HG03045 (cell line): ENCODE measurements at regions not wholly inside any gene's neighbourhood (a gene's known extent, or its start where the extent isn't known, plus 50 kb on each side); places are given as distances from the start of the nearest gene placed in this dataset.

ENCODE experiments used
- ATAC-seq: cut with Tn5 transposase; IDR thresholded peaks from one replicate; pipeline ENCODE4 v1.9.1; 2021; ENCODE audit warnings: mild to moderate bottlenecking, moderate library complexity; ENCODE audit not compliant: unreplicated experiment

DNA sequence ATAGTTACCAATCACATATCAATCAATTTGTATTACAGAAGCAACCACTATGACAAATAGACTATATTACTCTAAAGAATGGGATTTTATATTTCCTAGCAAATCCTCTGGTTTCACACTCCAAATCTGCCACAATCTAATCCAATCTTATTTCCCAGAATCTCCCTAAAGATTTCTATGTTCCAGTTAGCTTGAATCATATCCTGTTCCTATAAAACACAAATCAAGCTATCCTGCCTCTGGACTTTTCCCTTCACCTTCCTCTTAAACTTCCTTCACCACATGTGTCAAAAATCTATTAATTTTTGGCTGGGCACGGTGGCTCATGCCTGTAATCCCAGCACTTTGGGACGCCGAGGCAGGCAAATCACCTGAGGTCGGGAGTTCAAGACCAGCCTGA is 50.0 kb downstream of the PIK3C2A start:
- no peak for ATAC-seq

DNA sequence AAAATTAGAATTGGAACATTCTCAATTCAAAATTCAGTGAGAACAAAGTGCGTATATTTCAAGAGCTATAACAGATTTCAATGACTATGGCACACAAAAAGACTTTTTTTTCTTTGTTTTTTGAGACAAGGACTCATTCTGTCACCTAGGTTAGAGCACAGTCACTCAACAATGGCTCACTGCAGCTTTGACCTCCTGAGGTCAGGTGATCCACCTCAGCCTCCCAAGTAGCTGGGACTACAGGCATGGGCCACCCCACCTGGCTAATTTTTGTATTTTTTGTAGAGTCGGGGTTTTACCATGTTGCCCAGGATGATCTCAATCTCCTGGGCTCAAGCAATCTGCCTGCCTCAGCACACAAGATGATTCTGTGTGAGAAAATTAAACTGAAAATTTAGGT is 51.5 kb downstream of the PIK3C2A start:
- no peak for ATAC-seq

DNA sequence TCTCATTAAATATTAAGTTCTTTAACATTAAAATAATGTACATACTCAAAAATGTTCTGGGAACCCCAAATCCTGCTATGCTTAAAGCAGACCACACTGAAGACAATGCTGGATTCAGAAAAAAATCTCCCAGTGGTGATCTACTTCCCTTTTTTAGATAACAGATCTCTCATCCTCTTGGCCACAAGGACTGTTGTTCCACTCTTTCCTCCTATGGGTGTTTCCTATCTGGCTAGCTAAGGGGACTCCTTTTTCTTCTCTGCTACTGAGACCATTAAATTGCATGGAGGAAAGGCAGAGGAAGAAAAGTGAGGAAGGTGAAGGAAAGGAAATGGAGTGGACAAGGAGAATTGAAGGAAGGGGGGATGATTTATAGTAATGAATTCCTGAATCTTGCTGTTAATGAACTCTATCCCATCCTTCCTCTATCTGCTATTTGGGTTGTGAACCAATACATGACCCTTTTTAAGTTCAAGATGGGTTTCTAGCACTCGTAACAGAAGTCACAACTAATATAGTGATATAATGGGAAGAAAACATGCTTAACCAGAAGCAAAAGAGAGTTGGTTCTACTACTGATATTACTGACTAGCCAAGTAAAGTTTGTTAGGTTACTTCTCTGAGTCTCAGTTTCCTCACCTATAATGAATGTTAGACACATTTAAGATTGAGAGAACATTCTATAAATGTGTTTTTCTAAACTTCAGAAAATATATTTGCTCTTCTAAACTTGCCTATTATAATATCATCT is 53.2 kb downstream of the PIK3C2A start:
- ATAC-seq: peak; percentile 49

DNA sequence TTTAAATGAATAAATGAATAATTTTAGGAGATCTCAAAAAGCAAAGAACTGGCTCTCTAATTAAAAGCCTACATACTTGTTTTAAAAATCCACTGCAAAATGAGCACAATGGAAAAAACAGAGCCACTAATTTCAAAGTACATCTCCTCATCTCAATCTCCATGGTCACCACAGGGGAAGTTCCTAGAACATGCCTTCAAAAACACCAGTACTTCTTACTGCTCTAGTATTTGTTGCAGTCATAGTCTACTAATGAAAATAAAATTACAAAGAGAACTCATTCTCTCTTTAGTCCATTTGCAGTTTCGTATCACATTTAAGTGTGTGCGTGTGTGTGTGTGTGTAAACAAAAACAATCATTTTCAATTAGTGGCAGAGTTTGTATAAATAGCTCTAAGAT is 54.0 kb downstream of the PIK3C2A start:
- no peak for ATAC-seq

DNA sequence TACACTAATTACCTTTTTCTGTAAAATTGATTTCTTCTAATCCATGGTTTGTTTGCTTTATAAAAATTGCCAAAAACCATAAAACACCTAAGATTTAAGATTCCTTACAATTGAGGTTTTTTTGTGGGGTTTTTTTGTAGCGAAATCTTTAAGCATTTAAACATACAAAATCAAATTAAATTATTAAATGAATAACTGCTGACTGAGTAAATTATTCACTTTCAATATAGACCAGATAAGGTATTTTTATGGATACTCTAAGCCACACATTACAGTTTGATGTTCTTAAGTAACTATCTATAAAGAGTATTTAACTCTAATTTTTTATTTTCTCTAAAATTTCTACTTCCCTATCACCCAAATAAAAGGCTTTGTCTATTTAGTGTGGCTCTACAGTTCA is 55.5 kb downstream of the PIK3C2A start:
- ATAC-seq: no peak

DNA sequence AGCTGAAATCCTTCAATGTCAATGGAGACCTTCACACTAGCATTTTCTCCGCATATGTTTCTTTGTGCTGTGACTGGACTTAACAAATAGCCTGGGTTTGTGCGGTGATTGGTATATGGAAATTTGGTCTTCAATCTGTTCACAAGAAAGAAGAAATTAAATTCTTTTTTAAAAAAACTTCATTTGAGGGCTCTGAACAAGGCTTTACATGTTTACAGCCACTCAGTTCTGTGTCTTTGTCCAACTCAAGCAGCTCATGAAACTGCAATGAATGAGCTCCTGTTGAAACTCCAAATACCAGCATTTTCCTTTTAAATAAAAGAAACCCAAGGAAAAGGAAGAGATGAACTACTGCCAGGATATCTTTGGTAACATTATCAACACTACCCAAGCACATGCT is 57.3 kb downstream of the PIK3C2A start:
- ATAC-seq: no peak

DNA sequence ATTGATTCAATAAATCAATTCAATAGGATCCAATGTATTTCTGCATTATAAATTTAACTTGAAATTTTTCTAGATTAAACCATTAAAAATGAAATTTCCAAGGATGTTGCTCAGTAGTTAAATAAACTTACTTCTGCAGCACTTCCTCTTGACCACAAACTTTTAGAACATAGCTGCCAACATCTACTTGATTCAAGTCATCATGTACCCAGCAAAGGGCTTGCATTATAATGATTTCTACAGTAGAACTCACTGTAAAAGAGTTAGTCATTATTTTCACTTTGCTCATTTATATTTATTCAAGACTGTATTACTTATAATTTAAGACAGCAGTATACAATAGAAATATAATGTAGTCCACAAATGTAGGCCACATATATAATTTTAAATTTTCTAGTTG is 59.2 kb downstream of the PIK3C2A start:
- ATAC-seq: no peak

DNA sequence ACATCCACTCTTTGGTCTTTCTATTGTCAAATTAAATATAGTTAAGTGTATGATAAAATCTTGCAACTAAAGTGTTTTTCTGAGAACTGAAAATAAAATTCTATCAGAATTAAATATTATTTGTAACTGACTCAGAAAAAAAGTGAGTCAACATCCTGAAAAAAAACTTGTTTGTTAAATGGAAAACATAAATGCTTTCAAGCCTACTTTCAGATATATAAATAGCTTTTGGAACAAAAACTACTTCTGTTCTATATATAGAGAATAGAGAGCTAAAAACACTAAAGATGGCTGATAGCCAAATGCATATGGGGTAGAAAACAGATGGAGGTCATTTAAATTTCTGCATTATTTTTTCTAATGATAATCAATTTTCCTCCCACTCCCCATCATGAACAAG is 61.8 kb downstream of the PIK3C2A start:
- no peak for ATAC-seq

DNA sequence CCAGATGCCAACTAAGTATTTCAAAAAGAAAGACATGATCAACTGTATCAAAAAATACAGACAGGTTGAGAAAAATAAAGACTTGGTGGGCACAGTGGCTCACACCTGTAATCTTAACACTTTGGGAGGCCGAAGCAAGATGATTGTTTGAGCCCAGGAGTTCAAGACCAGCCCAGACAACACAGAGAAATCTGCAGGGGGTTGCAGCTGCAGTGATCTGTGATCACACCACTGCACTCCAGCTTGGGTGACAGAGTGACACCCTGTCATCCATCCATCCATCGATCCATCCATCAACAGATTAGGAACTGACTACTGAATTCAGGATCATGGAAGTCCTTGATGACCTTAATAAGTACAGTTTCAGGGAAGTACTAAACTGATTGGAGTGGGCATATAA is 65.0 kb upstream of the RPS13 start:
- no peak for ATAC-seq

DNA sequence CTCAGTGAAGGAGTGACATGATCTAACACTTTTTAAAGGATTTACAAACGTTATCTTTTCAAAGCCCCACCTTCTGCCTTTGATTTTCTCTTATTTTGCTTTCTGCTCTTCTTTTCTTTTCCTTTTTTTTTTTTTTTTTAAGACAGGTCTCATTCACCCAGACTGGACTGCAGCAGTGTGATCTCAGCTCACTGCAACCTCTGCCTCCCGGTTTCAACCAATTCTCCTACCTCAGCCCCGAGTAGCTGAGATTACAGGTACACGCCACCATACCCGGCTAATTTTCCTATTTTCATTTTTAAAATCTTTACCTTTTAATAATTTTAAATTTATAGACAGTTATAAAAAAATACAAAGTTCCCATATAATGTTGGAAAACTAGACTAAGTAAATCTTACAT is 63.7 kb upstream of the RPS13 start:
- ATAC-seq: no peak

DNA sequence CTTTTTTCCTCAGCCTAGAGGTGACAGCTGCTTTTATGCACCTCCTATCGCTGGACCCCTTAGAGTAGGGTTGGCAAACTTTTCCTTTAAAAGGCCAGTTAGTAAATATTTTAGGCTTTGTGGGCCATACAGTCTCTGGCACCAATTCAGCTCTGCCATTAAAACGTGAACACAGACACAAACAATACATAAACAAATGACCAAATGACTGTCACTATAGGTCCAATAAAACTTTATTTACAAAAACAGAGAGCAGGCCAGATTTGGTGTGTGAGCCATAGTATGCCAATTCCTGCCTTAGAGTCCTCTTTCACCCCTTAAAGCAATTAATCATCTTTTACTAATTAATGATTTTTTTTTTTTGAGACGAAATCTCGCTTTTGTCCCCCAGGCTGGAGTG is 61.1 kb upstream of the RPS13 start:
- no peak for ATAC-seq

DNA sequence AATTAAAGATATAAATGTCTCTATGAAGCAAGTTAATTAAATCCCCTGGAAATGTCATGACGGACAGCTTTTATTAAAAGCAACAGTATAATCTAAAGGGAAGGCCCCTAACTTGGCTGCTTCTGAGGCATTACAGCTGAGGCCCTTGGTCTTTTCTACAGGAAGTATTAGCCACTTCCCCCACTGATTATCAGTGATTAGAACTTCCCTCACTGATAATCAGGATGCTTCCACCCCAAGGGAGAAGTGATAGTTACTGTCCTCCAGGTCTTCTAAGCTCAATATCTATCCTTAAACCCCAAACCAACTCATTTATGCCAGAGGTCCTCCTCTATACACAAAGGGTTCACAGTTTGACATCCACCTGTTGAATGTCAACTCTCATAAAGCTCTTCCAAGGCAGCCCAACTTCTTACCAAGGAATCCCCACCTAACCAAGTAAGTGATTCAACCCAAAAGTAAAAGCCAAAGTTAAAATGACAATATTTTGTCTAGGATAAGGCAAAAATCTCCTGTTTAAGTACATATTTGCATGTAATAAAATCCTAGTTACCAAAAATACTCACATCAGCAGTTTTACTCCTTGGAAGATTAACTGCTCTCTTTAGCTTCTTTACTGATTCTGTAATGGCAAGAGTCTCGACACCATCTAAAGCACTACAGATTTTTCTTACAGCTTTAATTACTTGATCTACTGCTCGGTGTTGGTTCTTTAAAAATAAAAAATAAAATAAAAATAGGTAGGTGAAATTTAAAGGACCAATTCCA is 58.6 kb upstream of the RPS13 start:
- no peak for ATAC-seq

DNA sequence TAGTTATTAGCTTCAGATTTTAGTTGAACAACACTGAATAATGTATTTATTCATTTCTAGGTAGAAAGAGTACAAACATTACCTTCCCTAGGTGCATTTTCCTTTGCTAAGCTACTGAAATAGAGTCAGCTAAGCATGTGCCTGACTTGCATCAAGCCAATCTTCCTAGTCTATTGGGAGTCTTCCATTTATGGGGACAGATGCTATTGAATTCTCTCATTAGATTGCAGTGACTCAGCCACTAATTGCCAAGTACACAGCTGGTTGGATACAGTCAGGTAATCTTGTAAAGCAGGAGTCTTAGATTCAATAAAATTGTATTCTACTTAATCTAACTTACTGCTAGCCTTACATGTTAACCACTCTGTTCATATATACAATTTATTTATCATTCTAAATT is 55.2 kb upstream of the RPS13 start:
- ATAC-seq: no peak

DNA sequence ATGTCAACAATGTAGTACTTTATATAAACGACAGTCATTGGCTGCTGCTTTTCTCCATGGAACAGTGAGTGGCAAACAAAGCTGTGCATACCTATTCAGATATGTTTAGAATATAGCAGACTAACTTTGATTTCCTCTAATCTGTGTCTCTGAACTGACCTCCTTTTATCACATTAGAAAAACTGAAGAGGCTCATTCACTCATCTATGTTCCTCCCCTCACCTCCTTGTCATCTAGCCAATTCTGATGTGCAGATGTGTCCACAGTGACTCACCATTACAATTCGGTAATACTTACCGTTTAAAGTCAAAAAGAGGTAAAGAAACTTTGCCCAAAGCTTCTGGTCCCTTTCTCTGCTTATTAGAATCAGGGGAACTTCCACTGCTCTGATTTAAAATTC is 51.5 kb upstream of the RPS13 start:
- no peak for ATAC-seq
